ENCODE measurements at regions not wholly inside any gene's neighbourhood (a gene's known extent, or its start where the extent isn't known, plus 50 kb on each side); places are given as distances from the start of the nearest gene placed in this dataset.

- ChIA-PET CTCF (interaction anchor here (0.6 to 1.4 kb wide), 4 partner anchors 8 to 104 kb away, joined by 3 read pairs; no protein-coding TSS in a partner anchor), POLR2A (interaction anchor here (0.7 kb wide), 1 partner anchor 16 kb away, joined by 3 read pairs; no protein-coding TSS in a partner anchor)
- H3K4me3 ChIP-seq (ENCODE audit: low read depth, low read length): no peak overlapping the region
- TF ChIP-seq CTCF (IDR thresholded peaks at IDR 0.05; ENCODE audit: insufficient read depth, low read depth, low read length): no peak
- no peaks in the 10 kb centered on the region for H3K27me3 ChIP-seq (ENCODE audit: control insufficient read depth, insufficient read depth, low read length)
- H3K36me3 ChIP-seq (ENCODE audit: control insufficient read depth, insufficient read depth, low read length): no peaks in the 10 kb centered on the region
- DNase-seq (ENCODE audit: low read depth): no peak
Observed at GRCh38 chr1:94623560-94624148, 82.1 kb upstream of the F3 start.

GRCh38 chr1:94622757-94623156, 81.2 kb upstream of the F3 start:
- ChIA-PET CTCF (interaction anchor here (1.0 to 1.4 kb wide), 2 partner anchors 10 to 103 kb away, joined by 3 read pairs; no protein-coding TSS in a partner anchor), POLR2A (no interaction called here)
- no peak for TF ChIP-seq CTCF (IDR thresholded peaks at IDR 0.05; ENCODE audit: insufficient read depth, low read depth, low read length)
- DNase-seq (ENCODE audit: low read depth): no peak
- Histone ChIP-seq H3K4me3 (ENCODE audit: low read depth, low read length) (no peak overlapping the region), H3K27me3 (ENCODE audit: control insufficient read depth, insufficient read depth, low read length) (no peaks in the 10 kb centered on the region), H3K36me3 (ENCODE audit: control insufficient read depth, insufficient read depth, low read length) (no peaks in the 10 kb centered on the region)

- no peak for DNase-seq (ENCODE audit: low read depth)
- ChIA-PET POLR2A (no interaction called here), CTCF (interaction anchor here (0.6 kb wide), 1 partner anchor 87 kb away, joined by 3 read pairs; no protein-coding TSS in a partner anchor)
- no peak overlapping the region for H3K4me3 ChIP-seq (ENCODE audit: low read depth, low read length)
- no peak for TF ChIP-seq CTCF (IDR thresholded peaks at IDR 0.05; ENCODE audit: insufficient read depth, low read depth, low read length)
- H3K36me3 ChIP-seq (ENCODE audit: control insufficient read depth, insufficient read depth, low read length): no peaks in the 10 kb centered on the region
- H3K27me3 ChIP-seq (ENCODE audit: control insufficient read depth, insufficient read depth, low read length): no peaks in the 10 kb centered on the region
Observed at GRCh38 chr1:94621802-94622201, 80.2 kb upstream of the F3 start.

- DNase-seq (ENCODE audit: low read depth): no peak
- Histone ChIP-seq H3K4me3 (ENCODE audit: low read depth, low read length) (no peak overlapping the region), H3K36me3 (ENCODE audit: control insufficient read depth, insufficient read depth, low read length) (no peaks in the 10 kb centered on the region), H3K27me3 (ENCODE audit: control insufficient read depth, insufficient read depth, low read length) (no peaks in the 10 kb centered on the region)
- POLR2A ChIA-PET: no interaction called here
- no peak for TF ChIP-seq CTCF (IDR thresholded peaks at IDR 0.05; ENCODE audit: insufficient read depth, low read depth, low read length)
- CTCF ChIA-PET: interaction anchor here (0.7 kb wide), 1 partner anchor 28 kb away, joined by 3 read pairs; no protein-coding TSS in a partner anchor
Observed at GRCh38 chr1:94621395-94621794, 79.8 kb upstream of the F3 start.

- H3K4me3 ChIP-seq (ENCODE audit: low read depth, low read length): no peak overlapping the region
- no peaks in the 10 kb centered on the region for H3K27me3 ChIP-seq (ENCODE audit: control insufficient read depth, insufficient read depth, low read length)
- POLR2A ChIA-PET: no interaction called here
- no peak for TF ChIP-seq CTCF (IDR thresholded peaks at IDR 0.05; ENCODE audit: insufficient read depth, low read depth, low read length)
- no peaks in the 10 kb centered on the region for H3K36me3 ChIP-seq (ENCODE audit: control insufficient read depth, insufficient read depth, low read length)
- CTCF ChIA-PET: interaction anchor here (0.7 to 1.8 kb wide), 3 partner anchors 12 to 27 kb away, joined by 3 to 4 read pairs (median 3); no protein-coding TSS in a partner anchor
- DNase-seq (ENCODE audit: low read depth): no peak
Observed at GRCh38 chr1:94620345-94621031, 78.9 kb upstream of the F3 start.

Measured in BJ (cell line).